NCI-H187 (cell line): ENCODE measurements at regions not wholly inside any gene's neighbourhood (a gene's known extent, or its start where the extent isn't known, plus 50 kb on each side); places are given as distances from the start of the nearest gene placed in this dataset.
"Not testable (repeated sequence)": the region's sequence is repeated elsewhere in the genome, so short reads cannot be mapped to it uniquely, and the experiment has no call there.

Source experiments
- DNase-seq, 2 experiments: peaks; one replicate each; lab custom pipeline; 2025; lab: John Stamatoyannopoulos, UW

- DNase-seq = no peak
These were observed 399.0 kb downstream of the HTR1A start for GRCh38 chr5:63563008-63563917.

- DNase-seq = no peak
These were observed 406.4 kb downstream of the HTR1A start for GRCh38 chr5:63555874-63556273.

- DNase-seq = peak in 1 of 2 experiments; percentile 7
These were observed 408.1 kb downstream of the HTR1A start for GRCh38 chr5:63554191-63554590.

GRCh38 chr5:63553073-63553472 is 409.2 kb downstream of the HTR1A start:
- DNase-seq = no peak

GRCh38 chr5:63535840-63536602 is 426.2 kb downstream of the HTR1A start:
- no peak for DNase-seq

GRCh38 chr5:63524281-63524680 is 438.0 kb downstream of the HTR1A start:
- no peak for DNase-seq

GRCh38 chr5:63516006-63516405 is 446.2 kb downstream of the HTR1A start:
- no peak for DNase-seq

GRCh38 chr5:63500242-63500641 is 462.0 kb downstream of the HTR1A start:
- DNase-seq = no peak

- DNase-seq = no peak
These were observed 467.0 kb downstream of the HTR1A start for GRCh38 chr5:63495225-63495624.

GRCh38 chr5:63483338-63483737 is 478.9 kb downstream of the HTR1A start:
- no peak for DNase-seq

- no peak for DNase-seq
These were observed 488.8 kb downstream of the HTR1A start for GRCh38 chr5:63473335-63473967.

- no peak for DNase-seq
These were observed 506.0 kb downstream of the HTR1A start for GRCh38 chr5:63456279-63456678.

GRCh38 chr5:63451188-63451587 is 511.1 kb downstream of the HTR1A start:
- DNase-seq = no peak

- DNase-seq = peak in 1 of 2 experiments; percentile 17
These were observed 522.7 kb downstream of the HTR1A start for GRCh38 chr5:63439537-63439936.

- DNase-seq = no peak
These were observed 552.5 kb downstream of the HTR1A start for GRCh38 chr5:63409737-63410136.

GRCh38 chr5:63408984-63409383 is 553.3 kb downstream of the HTR1A start:
- DNase-seq = no peak

GRCh38 chr5:63401436-63402046 is 560.7 kb downstream of the HTR1A start:
- peak; percentile 39 to 58 for DNase-seq

- no peak for DNase-seq
These were observed 562.2 kb downstream of the HTR1A start for GRCh38 chr5:63400079-63400478.

GRCh38 chr5:63398346-63398745 is 563.9 kb downstream of the HTR1A start:
- no peak for DNase-seq

- not testable (repeated sequence) for DNase-seq
These were observed 574.1 kb downstream of the HTR1A start for GRCh38 chr5:63388188-63388587.

- DNase-seq = no peak
These were observed 586.4 kb downstream of the HTR1A start for GRCh38 chr5:63375851-63376250.

GRCh38 chr5:63374085-63374484 is 588.2 kb downstream of the HTR1A start:
- no peak for DNase-seq
